ENCODE measurements at regions not wholly inside any gene's neighbourhood (a gene's known extent, or its start where the extent isn't known, plus 50 kb on each side); places are given as distances from the start of the nearest gene placed in this dataset.

GRCh38 chr21:31473685-31474345 is 129.8 kb upstream of the TIAM1 start:
- Mint-ChIP-seq H3K4me3 (no peak overlapping the region), H3K36me3 (peaks cover 8% of the 10 kb centered on the region), H3K27ac (peak overlapping the region; percentile 66; the same call in 1 of the 2 replicates), H3K4me1 (peaks cover 34% of the 10 kb centered on the region), H3K27me3 (ENCODE audit: low read depth) (no peaks in the 10 kb centered on the region), H3K9me3 (peaks cover 10% of the 10 kb centered on the region)
- DNase-seq (ENCODE audit: low spot score): no peak
- no peak for TF ChIP-seq IRF2 (CRISPR knock-in tag; IDR thresholded peaks at IDR 0.05; ENCODE audit: borderline replicate concordance, low read depth)
- TF ChIP-seq USF2 (CRISPR knock-in tag; IDR thresholded peaks at IDR 0.05): no peak
- TF ChIP-seq ATF3 (CRISPR knock-in tag; conservative IDR thresholded peaks at IDR 0.05): no peak
- no peak for TF ChIP-seq ESRRA (CRISPR knock-in tag; IDR thresholded peaks at IDR 0.05; ENCODE audit: borderline replicate concordance)
- TF ChIP-seq JUN (CRISPR knock-in tag; IDR thresholded peaks at IDR 0.05): no peak
- no peak for TF ChIP-seq ZNF425 (CRISPR knock-in tag; conservative IDR thresholded peaks at IDR 0.05)
- no peak for TF ChIP-seq NR1H2 (CRISPR knock-in tag; IDR thresholded peaks at IDR 0.05)
- TF ChIP-seq NFE2L1 (CRISPR knock-in tag; IDR thresholded peaks at IDR 0.05): no peak
- no peak for TF ChIP-seq ARID4B (CRISPR knock-in tag; IDR thresholded peaks at IDR 0.05; ENCODE audit: borderline replicate concordance)
- TF ChIP-seq ZNF219 (CRISPR knock-in tag; IDR thresholded peaks at IDR 0.05; ENCODE audit: borderline replicate concordance): no peak
- TF ChIP-seq CTCF (IDR thresholded peaks at IDR 0.05): no peak
- no peak for TF ChIP-seq SMAD4 (CRISPR knock-in tag; IDR thresholded peaks at IDR 0.05)
- TF ChIP-seq IRF1 (CRISPR knock-in tag; IDR thresholded peaks at IDR 0.05): no peak
- TF ChIP-seq AR (CRISPR knock-in tag; IDR thresholded peaks at IDR 0.05): no peak
- no peak for TF ChIP-seq MXD4 (CRISPR knock-in tag; IDR thresholded peaks at IDR 0.05; ENCODE audit: borderline replicate concordance)
- CTCF ChIA-PET: interaction anchor here (0.9 to 1.4 kb wide), 2 partner anchors 15 to 16 kb away, joined by 3 to 4 read pairs; no protein-coding TSS in a partner anchor
- POLR2A ChIA-PET: no interaction called here
- no peak for ATAC-seq

Data from WTC11 (cell line).